ENCODE measurements at regions not wholly inside any gene's neighbourhood (a gene's known extent, or its start where the extent isn't known, plus 50 kb on each side); places are given as distances from the start of the nearest gene placed in this dataset.

GRCh38 chr2:60282886-60283285 lies 270.6 kb downstream of the BCL11A start:
- no peak overlapping the region for H3K27ac Mint-ChIP-seq (ENCODE audit: unreplicated experiment)
- DNase-seq (ENCODE audit: low spot score): no peak
- no peak for TF ChIP-seq CTCF (IDR thresholded peaks at IDR 0.05; ENCODE audit: unreplicated experiment)
- H3K4me1 Mint-ChIP-seq (ENCODE audit: unreplicated experiment): peaks cover 4% of the 10 kb centered on the region
- H3K36me3 Mint-ChIP-seq (ENCODE audit: low read depth, unreplicated experiment): no peaks in the 10 kb centered on the region
- peaks cover 4% of the 10 kb centered on the region for H3K27me3 Mint-ChIP-seq (ENCODE audit: unreplicated experiment)
- no peaks in the 10 kb centered on the region for H3K9me3 Mint-ChIP-seq (ENCODE audit: unreplicated experiment)
- H3K4me3 Mint-ChIP-seq (ENCODE audit: unreplicated experiment): no peak overlapping the region

- H3K4me3 Mint-ChIP-seq (ENCODE audit: unreplicated experiment): no peak overlapping the region
- no peak for TF ChIP-seq CTCF (IDR thresholded peaks at IDR 0.05; ENCODE audit: unreplicated experiment)
- H3K27me3 Mint-ChIP-seq (ENCODE audit: unreplicated experiment): peaks cover 5% of the 10 kb centered on the region
- H3K36me3 Mint-ChIP-seq (ENCODE audit: low read depth, unreplicated experiment): no peaks in the 10 kb centered on the region
- peaks cover 5% of the 10 kb centered on the region for H3K4me1 Mint-ChIP-seq (ENCODE audit: unreplicated experiment)
- H3K27ac Mint-ChIP-seq (ENCODE audit: unreplicated experiment): no peak overlapping the region
- no peaks in the 10 kb centered on the region for H3K9me3 Mint-ChIP-seq (ENCODE audit: unreplicated experiment)
- no peak for DNase-seq (ENCODE audit: low spot score)
These were observed 271.7 kb downstream of the BCL11A start for GRCh38 chr2:60281730-60282129.

GRCh38 chr2:60280238-60280637 lies 273.2 kb downstream of the BCL11A start:
- peaks cover 8% of the 10 kb centered on the region for H3K4me1 Mint-ChIP-seq (ENCODE audit: unreplicated experiment)
- no peaks in the 10 kb centered on the region for H3K9me3 Mint-ChIP-seq (ENCODE audit: unreplicated experiment)
- H3K27me3 Mint-ChIP-seq (ENCODE audit: unreplicated experiment): peaks cover 5% of the 10 kb centered on the region
- TF ChIP-seq CTCF (IDR thresholded peaks at IDR 0.05; ENCODE audit: unreplicated experiment): no peak
- H3K4me3 Mint-ChIP-seq (ENCODE audit: unreplicated experiment): no peak overlapping the region
- no peak for DNase-seq (ENCODE audit: low spot score)
- H3K36me3 Mint-ChIP-seq (ENCODE audit: low read depth, unreplicated experiment): no peaks in the 10 kb centered on the region
- H3K27ac Mint-ChIP-seq (ENCODE audit: unreplicated experiment): no peak overlapping the region

GRCh38 chr2:60278906-60279305 lies 274.5 kb downstream of the BCL11A start:
- Mint-ChIP-seq H3K27me3 (ENCODE audit: unreplicated experiment) (peaks cover 3% of the 10 kb centered on the region), H3K36me3 (ENCODE audit: low read depth, unreplicated experiment) (no peaks in the 10 kb centered on the region), H3K4me3 (ENCODE audit: unreplicated experiment) (no peak overlapping the region), H3K9me3 (ENCODE audit: unreplicated experiment) (no peaks in the 10 kb centered on the region), H3K4me1 (ENCODE audit: unreplicated experiment) (peaks cover 8% of the 10 kb centered on the region), H3K27ac (ENCODE audit: unreplicated experiment) (no peak overlapping the region)
- no peak for DNase-seq (ENCODE audit: low spot score)
- no peak for TF ChIP-seq CTCF (IDR thresholded peaks at IDR 0.05; ENCODE audit: unreplicated experiment)

GRCh38 chr2:60275958-60276357 lies 277.5 kb downstream of the BCL11A start:
- no peak for DNase-seq (ENCODE audit: low spot score)
- H3K27ac Mint-ChIP-seq (ENCODE audit: unreplicated experiment): no peak overlapping the region
- no peaks in the 10 kb centered on the region for H3K9me3 Mint-ChIP-seq (ENCODE audit: unreplicated experiment)
- H3K4me3 Mint-ChIP-seq (ENCODE audit: unreplicated experiment): no peak overlapping the region
- peaks cover 3% of the 10 kb centered on the region for H3K27me3 Mint-ChIP-seq (ENCODE audit: unreplicated experiment)
- H3K4me1 Mint-ChIP-seq (ENCODE audit: unreplicated experiment): peaks cover 8% of the 10 kb centered on the region
- no peak for TF ChIP-seq CTCF (IDR thresholded peaks at IDR 0.05; ENCODE audit: unreplicated experiment)
- no peaks in the 10 kb centered on the region for H3K36me3 Mint-ChIP-seq (ENCODE audit: low read depth, unreplicated experiment)
